AG04450 (cell line): ENCODE measurements at regions not wholly inside any gene's neighbourhood (a gene's known extent, or its start where the extent isn't known, plus 50 kb on each side); places are given as distances from the start of the nearest gene placed in this dataset.

Experiments
- CTCF ChIA-PET: fragments of 300-600, 350-600 bp; formaldehyde crosslinking; extraction: SDS; loops from one replicate; lab custom pipeline; 2022; ENCODE audit warnings: antibody characterized with exemption, inconsistent platforms; lab: Charles Lee
- POLR2A ChIA-PET: fragments of 350-600 bp; formaldehyde crosslinking; extraction: SDS; loops from one replicate; lab custom pipeline; 2021; ENCODE audit warnings: antibody characterized with exemption, inconsistent platforms; lab: Yijun Ruan, JAX
- DNase-seq: peaks from one replicate; pipeline ENCODE4 v3.0.0-alpha.2; 2011; ENCODE audit warnings: low read depth, low spot score
- H3K27ac ChIP-seq: one replicate; pipeline ENCODE4 v1.5.1; 2012; ENCODE audit warnings: low read depth, low read length, control low read depth
- H3K27me3 ChIP-seq: one replicate; pipeline ENCODE4 v1.6.0; 2012; ENCODE audit warnings: low read length; ENCODE audit not compliant: control insufficient read depth, insufficient read depth
- H3K4me3 ChIP-seq: 2 replicates; pipeline ENCODE4 v1.5.1; 2011; ENCODE audit warnings: mild to moderate bottlenecking, low read depth, low read length, control low read depth
- H3K9me3 ChIP-seq: 2 replicates; pipeline ENCODE4 v1.5.1; 2012; ENCODE audit warnings: low read length; ENCODE audit not compliant: control insufficient read depth, insufficient read depth
- CTCF ChIP-seq: IDR thresholded peaks from 2 replicates; pipeline ENCODE4 v1.5.1; 2011; ENCODE audit warnings: low read depth, low read length, control low read depth, inconsistent platforms

GRCh38 chr13:34103854-34104253, 285.9 kb downstream of the RFC3 start:
- ChIA-PET POLR2A (no interaction called here), CTCF (interaction anchor here (0.6 kb wide), 1 partner anchor 35 kb away, joined by 3 read pairs; no protein-coding TSS in a partner anchor)
- TF ChIP-seq CTCF, result no peak
- Histone ChIP-seq H3K27ac (no peak overlapping the region), H3K27me3 (no peaks in the 10 kb centered on the region), H3K9me3 (no peaks in the 10 kb centered on the region), H3K4me3 (no peak overlapping the region)
- no peak for DNase-seq

GRCh38 chr13:34104853-34105252, 286.9 kb downstream of the RFC3 start:
- Histone ChIP-seq H3K9me3 (no peaks in the 10 kb centered on the region), H3K4me3 (no peak overlapping the region), H3K27me3 (no peaks in the 10 kb centered on the region), H3K27ac (no peak overlapping the region)
- ChIA-PET CTCF (interaction anchor here (0.6 kb wide), 2 partner anchors 48 to 1683 kb away, joined by 3 to 5 read pairs; no protein-coding TSS in a partner anchor), POLR2A (no interaction called here)
- no peak for TF ChIP-seq CTCF
- no peak for DNase-seq

GRCh38 chr13:34107806-34108205, 289.9 kb downstream of the RFC3 start:
- ChIA-PET POLR2A (no interaction called here), CTCF (interaction anchor here (0.6 kb wide), 1 partner anchor 118 kb away, joined by 3 read pairs; no protein-coding TSS in a partner anchor)
- DNase-seq, result no peak
- Histone ChIP-seq H3K9me3 (no peaks in the 10 kb centered on the region), H3K27me3 (no peaks in the 10 kb centered on the region), H3K27ac (no peak overlapping the region), H3K4me3 (no peak overlapping the region)
- no peak for TF ChIP-seq CTCF

GRCh38 chr13:34108410-34108809, 290.5 kb downstream of the RFC3 start:
- ChIA-PET CTCF (no interaction called here), POLR2A (no interaction called here)
- Histone ChIP-seq H3K27ac (no peak overlapping the region), H3K4me3 (no peak overlapping the region), H3K27me3 (no peaks in the 10 kb centered on the region), H3K9me3 (no peaks in the 10 kb centered on the region)
- no peak for TF ChIP-seq CTCF
- no peak for DNase-seq

GRCh38 chr13:34114581-34114980, 296.6 kb downstream of the RFC3 start:
- Histone ChIP-seq H3K27ac (no peak overlapping the region), H3K27me3 (peaks cover 2% of the 10 kb centered on the region), H3K4me3 (no peak overlapping the region), H3K9me3 (no peaks in the 10 kb centered on the region)
- DNase-seq, result no peak
- ChIA-PET CTCF (no interaction called here), POLR2A (no interaction called here)
- no peak for TF ChIP-seq CTCF
